GM12891 (cell line): ENCODE measurements at regions not wholly inside any gene's neighbourhood (a gene's known extent, or its start where the extent isn't known, plus 50 kb on each side); places are given as distances from the start of the nearest gene placed in this dataset.

Experiments used
- DNase-seq: peaks from one replicate; pipeline ENCODE4 v3.0.0; 2011; ENCODE audit warnings: low spot score; ENCODE audit not compliant: insufficient read length
- FAIRE-seq: peaks from 2 replicates; lab custom pipeline; 2011; peaks lifted over from hg19 to GRCh38; lab: Jason Lieb, UNC
- PAX5 ChIP-seq: IDR thresholded peaks from 2 replicates; pipeline ENCODE4 v1.6.1; 2011; ENCODE audit warnings: low read length, moderate library complexity, mild to moderate bottlenecking; ENCODE audit not compliant: insufficient read depth, severe bottlenecking
- POLR2A ChIP-seq: IDR thresholded peaks from 2 replicates; pipeline ENCODE4 v1.6.1; 2011; ENCODE audit warnings: low read depth, low read length, control low read depth
- POLR2AphosphoS5 ChIP-seq: IDR thresholded peaks from 2 replicates; pipeline ENCODE4 v1.6.1; 2011; ENCODE audit warnings: low read depth, low read length, control low read depth
- POU2F2 ChIP-seq: IDR thresholded peaks from 2 replicates; pipeline ENCODE4 v1.6.1; 2011; ENCODE audit warnings: low read depth, mild to moderate bottlenecking, control low read depth, low read length, moderate library complexity
- SPI1 ChIP-seq: IDR thresholded peaks from 2 replicates; pipeline ENCODE4 v1.6.1; 2011; ENCODE audit warnings: low read depth, low read length, control low read depth
- TAF1 ChIP-seq: IDR thresholded peaks from 2 replicates; pipeline ENCODE4 v1.6.1; 2011; ENCODE audit warnings: low read depth, low read length, control low read depth

DNA sequence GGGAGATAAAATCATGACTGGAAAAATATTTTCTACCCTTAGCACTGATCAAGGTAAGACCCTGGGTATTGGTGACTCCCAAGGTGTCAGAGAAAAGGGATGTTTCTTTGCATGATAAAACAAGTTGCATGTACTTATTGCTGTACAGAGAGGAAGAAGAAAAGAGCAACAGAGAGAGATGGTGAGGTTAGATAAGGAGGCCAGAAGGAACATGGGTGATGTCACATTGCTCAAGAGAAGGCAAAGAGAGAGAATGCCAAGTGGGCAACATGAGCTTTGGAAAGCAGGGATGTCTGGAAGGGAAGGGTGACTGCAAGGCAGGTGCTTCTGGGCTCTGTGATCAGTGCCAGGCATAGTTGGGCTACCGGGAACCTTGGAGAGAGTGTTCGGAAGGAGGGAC lies 65.1 kb upstream of the ADARB2 start:
- no peak for FAIRE-seq
- no peak for TF ChIP-seq POLR2A
- TF ChIP-seq POLR2AphosphoS5: no peak
- TF ChIP-seq PAX5: no peak
- TF ChIP-seq SPI1: no peak
- TF ChIP-seq TAF1: no peak
- no peak for TF ChIP-seq POU2F2
- DNase-seq: no peak

DNA sequence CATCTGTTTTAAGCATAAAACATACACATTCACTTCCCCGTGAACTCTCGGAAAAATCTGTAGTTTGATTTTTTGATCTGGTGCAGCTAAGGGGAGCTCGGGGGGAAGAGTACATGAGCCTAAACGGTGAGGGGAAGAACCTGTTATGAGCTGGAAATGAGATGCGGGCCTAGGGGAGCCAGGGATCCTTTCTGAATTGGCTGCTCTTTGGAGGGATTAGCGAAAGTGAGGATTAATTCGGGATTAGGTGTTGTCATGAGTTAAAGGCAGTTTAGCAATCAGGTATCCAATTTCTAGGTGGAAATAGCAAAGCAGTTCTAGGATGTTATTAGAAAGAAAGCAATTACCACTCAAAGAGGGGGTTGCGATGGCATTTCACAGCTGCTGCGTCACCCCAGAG lies 51.1 kb upstream of the ADARB2 start:
- DNase-seq (no peak), FAIRE-seq (no peak)
- TF ChIP-seq PAX5 (no peak), POLR2AphosphoS5 (no peak), POLR2A (no peak), POU2F2 (no peak), SPI1 (no peak), TAF1 (no peak)
